Upper lobe of left lung (tissue), 6 donors: ENCODE measurements at regions not wholly inside any gene's neighbourhood (a gene's known extent, or its start where the extent isn't known, plus 50 kb on each side); places are given as distances from the start of the nearest gene placed in this dataset.

Experiments used
- ATAC-seq, 2 donors: fragments of 200-7000 bp; cut with Tn5 transposase; one replicate each; pipeline ENCODE4 v1.9.1; 2022; ENCODE audit warnings: mild to moderate bottlenecking in 2 of 2, moderate library complexity in 2 of 2; ENCODE audit not compliant: low FRiP score in 2 of 2
- DNase-seq, 2 donors: peaks; one replicate each; pipeline ENCODE4 v3.0.0-alpha.2; 2019 to 2020
- H3K27ac ChIP-seq, 4 donors: fragments of 200-600 bp; sonication (generic); one replicate each; pipeline ENCODE4 v1.5.1; 2016 to 2019
- H3K27me3 ChIP-seq, 4 donors: fragments of 200-600 bp; sonication (generic); one replicate each; pipeline ENCODE4 v1.5.1; 2017 to 2019
- H3K36me3 ChIP-seq, 4 donors: fragments of 200-600 bp; sonication (generic); one replicate each; pipeline ENCODE4 v1.5.1; 2016 to 2019
- H3K4me1 ChIP-seq, 4 donors: fragments of 200-600 bp; sonication (generic); one replicate each; pipeline ENCODE4 v1.5.1; 2018 to 2019
- H3K4me3 ChIP-seq, 4 donors: fragments of 200-600 bp; sonication (generic); one replicate each; pipeline ENCODE4 v1.5.1; 2017 to 2019; ENCODE audit warnings: mild to moderate bottlenecking in 2 of 4, moderate library complexity in 1 of 4
- H3K9me3 ChIP-seq, 4 donors: fragments of 200-600 bp; sonication (generic); one replicate each; pipeline ENCODE4 v1.5.1; 2018 to 2019
- CTCF ChIP-seq, 6 experiments: fragments of 450-650 bp in 4 of 6; fragments of 200-600 bp in 2 of 6; sonication (generic) in 2 of 6; IDR thresholded peaks; one replicate each; pipeline ENCODE4 v1.5.1; 2016 to 2019; ENCODE audit warnings: antibody characterized with exemption in 6 of 6
- EP300 ChIP-seq, 4 donors: sonication (generic); formaldehyde crosslinking; IDR thresholded peaks; one replicate each; pipeline ENCODE4 v1.5.1; 2017; ENCODE audit warnings: antibody characterized with exemption in 4 of 4, control low read depth in 2 of 4
- POLR2A ChIP-seq, 4 donors: fragments of 450-650 bp; IDR thresholded peaks; one replicate each; pipeline ENCODE4 v1.5.1; 2016 to 2017; ENCODE audit warnings: antibody characterized with exemption in 4 of 4, mild to moderate bottlenecking in 2 of 4
- POLR2AphosphoS5 ChIP-seq, 2 donors: sonication (generic); formaldehyde crosslinking; IDR thresholded peaks; one replicate each; pipeline ENCODE4 v1.5.1; 2017; ENCODE audit warnings: antibody characterized with exemption in 2 of 2
- WGBS, 2 donors: methylation state at CpG; one replicate each; pipeline ENCODE4 v1.1.5; 2017 to 2018; 5-methylcytosine and 5-hydroxymethylcytosine counted together
- donor health status: DM: no; HTN: no; CAD: no; lungs with moderate emphysema.
- donor health status: DM: no; HTN: yes; CAD: no; lungs with severe emphysema.

GRCh38 chr2:219777388-219777787, 150.0 kb downstream of the SLC4A3 start:
- no peak for ATAC-seq
- 64 to 83% methylated on average over 2 of the region's 2 CpGs for WGBS, 2 donors
- Histone ChIP-seq H3K4me1 (no peaks in the 10 kb centered on the region), H3K9me3 (no peaks in the 10 kb centered on the region), H3K36me3 (no peaks in the 10 kb centered on the region), H3K27me3 (no peaks in the 10 kb centered on the region), H3K4me3 (no peak overlapping the region), H3K27ac (no peak overlapping the region)
- TF ChIP-seq EP300 (IDR thresholded peaks at IDR 0.05) (no peak), POLR2AphosphoS5 (IDR thresholded peaks at IDR 0.05) (no peak), CTCF (IDR thresholded peaks at IDR 0.05) (no peak), POLR2A (IDR thresholded peaks at IDR 0.05) (no peak)
- DNase-seq: no peak

- Histone ChIP-seq H3K27ac (no peak overlapping the region), H3K9me3 (no peaks in the 10 kb centered on the region), H3K36me3 (no peaks in the 10 kb centered on the region), H3K4me3 (no peak overlapping the region), H3K27me3 (no peaks in the 10 kb centered on the region), H3K4me1 (no peaks in the 10 kb centered on the region)
- WGBS, 2 donors: 62 to 82% methylated on average over 2 of the region's 2 CpGs
- DNase-seq (no peak), ATAC-seq (no peak)
- no peak for TF ChIP-seq EP300 (IDR thresholded peaks at IDR 0.05)
- no peak for TF ChIP-seq CTCF (IDR thresholded peaks at IDR 0.05)
- no peak for TF ChIP-seq POLR2A (IDR thresholded peaks at IDR 0.05)
- TF ChIP-seq POLR2AphosphoS5 (IDR thresholded peaks at IDR 0.05): no peak
Observed at GRCh38 chr2:219778189-219778588, 150.8 kb downstream of the SLC4A3 start.

GRCh38 chr2:219782737-219783348, 155.4 kb downstream of the SLC4A3 start:
- Histone ChIP-seq H3K4me1 (no peaks in the 10 kb centered on the region), H3K27me3 (no peaks in the 10 kb centered on the region), H3K27ac (no peak overlapping the region), H3K9me3 (no peaks in the 10 kb centered on the region), H3K36me3 (no peaks in the 10 kb centered on the region), H3K4me3 (no peak overlapping the region)
- DNase-seq (no peak), ATAC-seq (no peak)
- 83 to 87% methylated on average over 7 of the region's 7 CpGs for WGBS, 2 donors
- no peak for TF ChIP-seq POLR2AphosphoS5 (IDR thresholded peaks at IDR 0.05)

- H3K9me3 ChIP-seq: no peaks in the 10 kb centered on the region
- DNase-seq (no peak), ATAC-seq (no peak)
- H3K36me3 ChIP-seq: no peaks in the 10 kb centered on the region
- H3K4me1 ChIP-seq: no peaks in the 10 kb centered on the region
- H3K27ac ChIP-seq: no peak overlapping the region
- WGBS, 2 donors: 83 to 85% methylated on average over 4 of the region's 4 CpGs
- no peaks in the 10 kb centered on the region for H3K27me3 ChIP-seq
- TF ChIP-seq POLR2AphosphoS5 (IDR thresholded peaks at IDR 0.05) (no peak), EP300 (IDR thresholded peaks at IDR 0.05) (no peak), POLR2A (IDR thresholded peaks at IDR 0.05) (no peak), CTCF (IDR thresholded peaks at IDR 0.05) (no peak)
- H3K4me3 ChIP-seq: no peak overlapping the region
Observed at GRCh38 chr2:219783359-219783975, 156.0 kb downstream of the SLC4A3 start.

GRCh38 chr2:219784178-219784577, 156.7 kb downstream of the SLC4A3 start:
- WGBS, 2 donors: 81 to 86% methylated on average over 6 of the region's 6 CpGs
- ATAC-seq: no peak
- H3K27ac ChIP-seq: no peak overlapping the region

More at GRCh38 chr2:219784178-219784577, 156.7 kb downstream of the SLC4A3 start:
- no peak for DNase-seq
- TF ChIP-seq CTCF (IDR thresholded peaks at IDR 0.05) (no peak), POLR2A (IDR thresholded peaks at IDR 0.05) (no peak), EP300 (IDR thresholded peaks at IDR 0.05) (no peak), POLR2AphosphoS5 (IDR thresholded peaks at IDR 0.05) (no peak)
- no peaks in the 10 kb centered on the region for H3K36me3 ChIP-seq
- no peak overlapping the region for H3K4me3 ChIP-seq
- no peaks in the 10 kb centered on the region for H3K4me1 ChIP-seq
- H3K27me3 ChIP-seq: no peaks in the 10 kb centered on the region
- no peaks in the 10 kb centered on the region for H3K9me3 ChIP-seq
